SH-SY5Y (cell line): ENCODE measurements at regions not wholly inside any gene's neighbourhood (a gene's known extent, or its start where the extent isn't known, plus 50 kb on each side); places are given as distances from the start of the nearest gene placed in this dataset.

ENCODE experiments used
- GATA2 ChIP-seq: IDR thresholded peaks from 2 replicates; pipeline ENCODE4 v1.6.1; 2011; ENCODE audit warnings: mild to moderate bottlenecking, low read depth, low read length
- GATA3 ChIP-seq: IDR thresholded peaks from 2 replicates; pipeline ENCODE4 v1.6.1; 2011; ENCODE audit warnings: low read depth, mild to moderate bottlenecking, low read length, moderate library complexity

GRCh38 chr6:12421596-12421995, 131.4 kb downstream of the EDN1 start:
- TF ChIP-seq GATA2 = no peak
- no peak for TF ChIP-seq GATA3
